A673 (cell line): ENCODE measurements at regions not wholly inside any gene's neighbourhood (a gene's known extent, or its start where the extent isn't known, plus 50 kb on each side); places are given as distances from the start of the nearest gene placed in this dataset.

Source experiments
- BruUV-seq: library from RNA; stranded (reverse); fragments of 400-500 nt; replicated peaks from 2 replicates; lab custom pipeline; 2021; lab: Mats Ljungman, UMichigan
- CTCF ChIA-PET: fragments of 300-600 bp; sonication (Branson Sonifier 250); formaldehyde crosslinking; loops from one replicate; lab custom pipeline; 2022; ENCODE audit warnings: antibody characterized with exemption; lab: Charles Lee
- POLR2A ChIA-PET: fragments of 300-600 bp; sonication (Branson Sonifier 250); formaldehyde crosslinking; loops from one replicate; lab custom pipeline; 2022; ENCODE audit warnings: antibody characterized with exemption; ENCODE audit not compliant: low non-redundant PET; lab: Charles Lee
- DNase-seq: peaks from one replicate; pipeline ENCODE4 v3.0.0-alpha.2; 2015; ENCODE audit warnings: low spot score
- H3K27ac ChIP-seq: fragments of 200-600 bp; sonication (generic); 2 replicates; pipeline ENCODE4 v1.5.1; 2016; ENCODE audit warnings: mixed run types, low read depth, mild to moderate bottlenecking, mixed read lengths, antibody characterized with exemption, low read length; ENCODE audit not compliant: poor library complexity, severe bottlenecking
- H3K27me3 ChIP-seq: fragments of 200-600 bp; sonication (generic); replicated peaks from 2 replicates; pipeline ENCODE4 v1.6.1; 2017; ENCODE audit warnings: mixed run types, low read depth, mild to moderate bottlenecking, mixed read lengths, antibody characterized with exemption, low read length; ENCODE audit not compliant: insufficient read depth, poor library complexity
- H3K36me3 ChIP-seq: fragments of 200-600 bp; sonication (generic); 2 replicates; pipeline ENCODE4 v1.6.1; 2016; ENCODE audit warnings: mixed run types, mild to moderate bottlenecking, mixed read lengths, antibody characterized with exemption, low read length; ENCODE audit not compliant: insufficient read depth, poor library complexity, severe bottlenecking
- H3K4me1 ChIP-seq: fragments of 200-600 bp; sonication (generic); 2 replicates; pipeline ENCODE4 v1.6.1; 2017; ENCODE audit warnings: mixed run types, mild to moderate bottlenecking, mixed read lengths, antibody characterized with exemption, low read length; ENCODE audit not compliant: insufficient read depth, poor library complexity, severe bottlenecking
- H3K4me3 ChIP-seq: fragments of 200-600 bp; sonication (generic); 2 replicates; pipeline ENCODE4 v1.5.1; 2016; ENCODE audit warnings: low read depth, mixed run types, mild to moderate bottlenecking, mixed read lengths, low read length; ENCODE audit not compliant: poor library complexity, severe bottlenecking
- H3K9me3 ChIP-seq: fragments of 200-600 bp; sonication (generic); 2 replicates; pipeline ENCODE4 v1.6.1; 2016; ENCODE audit warnings: mixed run types, low read depth, mild to moderate bottlenecking, mixed read lengths, antibody characterized with exemption, low read length; ENCODE audit not compliant: poor library complexity, severe bottlenecking
- CTCF ChIP-seq: fragments of 300-800, 200-600 bp; sonication (generic); conservative IDR thresholded peaks from 2 replicates; pipeline ENCODE4 v1.5.1; 2017; ENCODE audit warnings: low read depth, mild to moderate bottlenecking, antibody characterized with exemption, low read length, moderate library complexity, mixed read lengths
- EZH2 ChIP-seq: fragments of 200-600 bp; sonication (generic); IDR thresholded peaks from 2 replicates; pipeline ENCODE4 v1.6.1; 2017; ENCODE audit warnings: borderline replicate concordance, low read depth, mild to moderate bottlenecking, mixed read lengths, antibody characterized with exemption, low read length; ENCODE audit not compliant: poor library complexity, severe bottlenecking
- intact Hi-C: fragments of 100-400 bp; cut with micrococcal nuclease; formaldehyde crosslinking; loops from one replicate; pipeline ENCODE4 v1.10.0; 2022; ENCODE audit not compliant: unreplicated experiment

- H3K9me3 ChIP-seq, result no peaks in the 10 kb centered on the region
- ChIA-PET CTCF (no interaction called here), POLR2A (no interaction called here)
- TF ChIP-seq EZH2 (no peak), CTCF (no peak)
- BruUV-seq, result no TSS peak
- H3K4me1 ChIP-seq, result peaks cover 4% of the 10 kb centered on the region
- intact Hi-C loops, result no loop called here
- H3K4me3 ChIP-seq, result no peak overlapping the region
- no peaks in the 10 kb centered on the region for H3K36me3 ChIP-seq
- no peak overlapping the region for H3K27ac ChIP-seq
- no peaks in the 10 kb centered on the region for H3K27me3 ChIP-seq
- no peak for DNase-seq
Measured at GRCh38 chr3:116837483-116837882, 127.9 kb downstream of the TUSC7 start.

GRCh38 chr3:116841003-116841735 lies 131.6 kb downstream of the TUSC7 start:
- H3K9me3 ChIP-seq, result no peaks in the 10 kb centered on the region
- H3K4me1 ChIP-seq, result peaks cover 4% of the 10 kb centered on the region
- no peak overlapping the region for H3K27ac ChIP-seq
- no peak overlapping the region for H3K4me3 ChIP-seq
- intact Hi-C loops, result no loop called here
- no peak for TF ChIP-seq EZH2
- no peak for TF ChIP-seq CTCF
- H3K36me3 ChIP-seq, result no peaks in the 10 kb centered on the region
- POLR2A ChIA-PET, result no interaction called here
- no TSS peak for BruUV-seq
- DNase-seq, result no peak
- H3K27me3 ChIP-seq, result no peaks in the 10 kb centered on the region
- CTCF ChIA-PET, result no interaction called here

- Histone ChIP-seq H3K36me3 (no peaks in the 10 kb centered on the region), H3K4me1 (no peaks in the 10 kb centered on the region), H3K27me3 (no peaks in the 10 kb centered on the region), H3K9me3 (no peaks in the 10 kb centered on the region), H3K27ac (no peak overlapping the region), H3K4me3 (no peak overlapping the region)
- intact Hi-C loops, result no loop called here
- no peak for DNase-seq
- ChIA-PET CTCF (no interaction called here), POLR2A (no interaction called here)
- BruUV-seq, result no TSS peak
- TF ChIP-seq CTCF, result no peak
- no peak for TF ChIP-seq EZH2
Measured at GRCh38 chr3:116842254-116842957, 132.8 kb downstream of the TUSC7 start.
